ENCODE measurements at regions not wholly inside any gene's neighbourhood (a gene's known extent, or its start where the extent isn't known, plus 50 kb on each side); places are given as distances from the start of the nearest gene placed in this dataset.
"Not testable (repeated sequence)": the region's sequence is repeated elsewhere in the genome, so short reads cannot be mapped to it uniquely, and the experiment has no call there.

GRCh38 chr3:5767304-5767703 lies 579.8 kb downstream of the EDEM1 start:
- no peak for DNase-seq

GRCh38 chr3:5768281-5768945 lies 580.9 kb downstream of the EDEM1 start:
- DNase-seq = no peak

GRCh38 chr3:5769825-5770224 lies 582.3 kb downstream of the EDEM1 start:
- no peak for DNase-seq

- no peak for DNase-seq
These were observed 586.8 kb downstream of the EDEM1 start for GRCh38 chr3:5774337-5774736.

- DNase-seq = not testable (repeated sequence)
These were observed 587.6 kb downstream of the EDEM1 start for GRCh38 chr3:5775100-5775499.

- DNase-seq = no peak
These were observed 597.2 kb downstream of the EDEM1 start for GRCh38 chr3:5784690-5785089.

- no peak for DNase-seq
These were observed 600.5 kb downstream of the EDEM1 start for GRCh38 chr3:5787861-5788488.

- DNase-seq = no peak
These were observed 601.0 kb downstream of the EDEM1 start for GRCh38 chr3:5788496-5788895.

GRCh38 chr3:5791558-5791957 lies 604.1 kb downstream of the EDEM1 start:
- DNase-seq = no peak

GRCh38 chr3:5796541-5796940 lies 609.0 kb downstream of the EDEM1 start:
- no peak for DNase-seq

GRCh38 chr3:5798809-5799208 lies 611.3 kb downstream of the EDEM1 start:
- DNase-seq = no peak

- no peak for DNase-seq
These were observed 611.9 kb downstream of the EDEM1 start for GRCh38 chr3:5799398-5799797.

GRCh38 chr3:5800965-5801364 lies 613.5 kb downstream of the EDEM1 start:
- no peak for DNase-seq

- no peak for DNase-seq
These were observed 618.7 kb downstream of the EDEM1 start for GRCh38 chr3:5806192-5806591.

- DNase-seq = no peak
These were observed 622.2 kb downstream of the EDEM1 start for GRCh38 chr3:5809586-5810246.

GRCh38 chr3:5811016-5811415 lies 623.5 kb downstream of the EDEM1 start:
- DNase-seq = no peak

GRCh38 chr3:5813521-5813920 lies 626.0 kb downstream of the EDEM1 start:
- no peak for DNase-seq

- no peak for DNase-seq
These were observed 635.3 kb downstream of the EDEM1 start for GRCh38 chr3:5822843-5823242.

GRCh38 chr3:5826467-5826866 lies 639.0 kb downstream of the EDEM1 start:
- DNase-seq = no peak

GRCh38 chr3:5828251-5828650 lies 640.7 kb downstream of the EDEM1 start:
- DNase-seq = no peak

GRCh38 chr3:5840056-5840455 lies 652.5 kb downstream of the EDEM1 start:
- DNase-seq = no peak

- DNase-seq = no peak
These were observed 654.1 kb downstream of the EDEM1 start for GRCh38 chr3:5841599-5841998.

- no peak for DNase-seq
These were observed 658.8 kb downstream of the EDEM1 start for GRCh38 chr3:5846261-5846660.

GRCh38 chr3:5861151-5861550 lies 673.6 kb downstream of the EDEM1 start:
- no peak for DNase-seq
